Lung (tissue), 11 donors: ENCODE measurements at regions not wholly inside any gene's neighbourhood (a gene's known extent, or its start where the extent isn't known, plus 50 kb on each side); places are given as distances from the start of the nearest gene placed in this dataset.

Experiments used
- ATAC-seq: fragments of 200-7000 bp; cut with Tn5 transposase; one replicate; pipeline ENCODE4 v1.9.1; 2020; ENCODE audit warnings: moderate number of reproducible peaks; ENCODE audit not compliant: insufficient read depth, low FRiP score
- DNase-seq, 3 donors: peaks; one replicate each; pipeline ENCODE4 v3.0.0-alpha.2; 2013 to 2017
- H3K27ac ChIP-seq, 2 donors: one replicate each; pipeline ENCODE4 v1.5.1; 2013; ENCODE audit warnings: mild to moderate bottlenecking in 2 of 2, moderate library complexity in 2 of 2, control low read depth in 1 of 2, inconsistent platforms in 1 of 2, low read depth in 1 of 2, low read length in 1 of 2
- H3K27me3 ChIP-seq, 3 donors: one replicate each; pipeline ENCODE4 v1.5.1; 2013; ENCODE audit warnings: low read length in 2 of 3; ENCODE audit not compliant: control insufficient read depth in 3 of 3, insufficient read depth in 3 of 3
- H3K36me3 ChIP-seq, 4 donors: one replicate each; pipeline ENCODE4 v1.5.1; 2013; ENCODE audit warnings: low read length in 4 of 4, mild to moderate bottlenecking in 1 of 4, moderate library complexity in 1 of 4; ENCODE audit not compliant: control insufficient read depth in 4 of 4, insufficient read depth in 4 of 4
- H3K4me1 ChIP-seq, 5 donors: one replicate each; pipeline ENCODE4 v1.5.1; 2013; ENCODE audit warnings: low read length in 5 of 5, mild to moderate bottlenecking in 2 of 5, moderate library complexity in 1 of 5; ENCODE audit not compliant: control insufficient read depth in 5 of 5, insufficient read depth in 5 of 5
- H3K4me3 ChIP-seq: one replicate; pipeline ENCODE4 v1.5.1; 2013; ENCODE audit warnings: mild to moderate bottlenecking, control low read depth, moderate library complexity
- H3K9ac ChIP-seq, 2 donors: one replicate each; pipeline ENCODE4 v1.5.1; 2013; ENCODE audit warnings: low read length in 2 of 2, control low read depth in 1 of 2; ENCODE audit not compliant: insufficient read depth in 1 of 2
- H3K9me3 ChIP-seq, 4 donors: one replicate each; pipeline ENCODE4 v1.5.1; 2013; ENCODE audit warnings: low read length in 3 of 4, mild to moderate bottlenecking in 1 of 4, moderate library complexity in 1 of 4; ENCODE audit not compliant: control insufficient read depth in 4 of 4, insufficient read depth in 3 of 4
- WGBS, 2 donors: extraction: QIAGEN DNeasy Blood & Tissue Kit; methylation state at CpG; one replicate each; pipeline ENCODE4 v1.1.7; 2013; 5-methylcytosine and 5-hydroxymethylcytosine counted together
- TF ChIP-seq, protein P1 (sequence below): IDR thresholded peaks from 2 replicates; pipeline ENCODE4 v1.5.1; 2012; ENCODE audit warnings: mild to moderate bottlenecking; ENCODE audit errors: control extremely low read depth, extremely low read depth
- donor health status: control.
- donor health status: control.
- donor health status: Bipolar disorder and iron deficiency.
- donor health status: healthy.
- donor health status: DM: yes; HTN: yes; CAD: no.

DNA sequence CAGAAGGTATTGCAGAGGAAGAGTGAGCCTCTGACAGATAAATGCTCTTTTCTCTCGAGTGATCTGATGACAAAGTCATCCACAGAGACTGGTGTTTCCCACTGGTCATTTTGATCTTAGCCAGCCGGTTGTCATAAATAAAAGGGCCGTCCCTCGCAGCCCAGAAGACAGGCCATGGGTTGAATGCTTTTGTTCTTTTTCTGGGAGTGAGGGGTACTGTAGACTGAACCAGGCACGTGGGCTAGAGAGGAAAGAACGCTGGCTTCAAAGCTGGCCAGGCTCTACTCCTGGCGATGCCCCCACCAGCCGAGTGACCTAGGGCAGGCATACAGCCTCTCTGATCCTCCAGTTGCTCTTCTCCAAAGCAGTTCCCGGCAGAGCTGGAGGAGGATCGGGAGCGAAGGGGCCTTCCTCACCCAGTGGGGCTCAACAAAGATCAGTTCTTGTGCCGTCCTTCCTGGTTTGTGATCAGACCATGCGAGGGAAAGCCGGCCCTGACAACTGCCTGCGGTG, 193.5 kb downstream of the INHBB start:
- Histone ChIP-seq H3K27ac (no peak overlapping the region), H3K4me3 (no peak overlapping the region), H3K4me1 (peaks cover 0 to 14% (median 0%) of the 10 kb centered on the region in 5 donors), H3K9me3 (no peaks in the 10 kb centered on the region), H3K27me3 (no peaks in the 10 kb centered on the region), H3K9ac (no peak overlapping the region), H3K36me3 (no peaks in the 10 kb centered on the region)
- DNase-seq, result no peak
- ATAC-seq, result no peak
- TF ChIP-seq, protein P1, sequence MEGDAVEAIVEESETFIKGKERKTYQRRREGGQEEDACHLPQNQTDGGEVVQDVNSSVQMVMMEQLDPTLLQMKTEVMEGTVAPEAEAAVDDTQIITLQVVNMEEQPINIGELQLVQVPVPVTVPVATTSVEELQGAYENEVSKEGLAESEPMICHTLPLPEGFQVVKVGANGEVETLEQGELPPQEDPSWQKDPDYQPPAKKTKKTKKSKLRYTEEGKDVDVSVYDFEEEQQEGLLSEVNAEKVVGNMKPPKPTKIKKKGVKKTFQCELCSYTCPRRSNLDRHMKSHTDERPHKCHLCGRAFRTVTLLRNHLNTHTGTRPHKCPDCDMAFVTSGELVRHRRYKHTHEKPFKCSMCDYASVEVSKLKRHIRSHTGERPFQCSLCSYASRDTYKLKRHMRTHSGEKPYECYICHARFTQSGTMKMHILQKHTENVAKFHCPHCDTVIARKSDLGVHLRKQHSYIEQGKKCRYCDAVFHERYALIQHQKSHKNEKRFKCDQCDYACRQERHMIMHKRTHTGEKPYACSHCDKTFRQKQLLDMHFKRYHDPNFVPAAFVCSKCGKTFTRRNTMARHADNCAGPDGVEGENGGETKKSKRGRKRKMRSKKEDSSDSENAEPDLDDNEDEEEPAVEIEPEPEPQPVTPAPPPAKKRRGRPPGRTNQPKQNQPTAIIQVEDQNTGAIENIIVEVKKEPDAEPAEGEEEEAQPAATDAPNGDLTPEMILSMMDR, result no peak
- 82 to 89% methylated on average over 15 of the region's 15 CpGs for WGBS, 2 donors

DNA sequence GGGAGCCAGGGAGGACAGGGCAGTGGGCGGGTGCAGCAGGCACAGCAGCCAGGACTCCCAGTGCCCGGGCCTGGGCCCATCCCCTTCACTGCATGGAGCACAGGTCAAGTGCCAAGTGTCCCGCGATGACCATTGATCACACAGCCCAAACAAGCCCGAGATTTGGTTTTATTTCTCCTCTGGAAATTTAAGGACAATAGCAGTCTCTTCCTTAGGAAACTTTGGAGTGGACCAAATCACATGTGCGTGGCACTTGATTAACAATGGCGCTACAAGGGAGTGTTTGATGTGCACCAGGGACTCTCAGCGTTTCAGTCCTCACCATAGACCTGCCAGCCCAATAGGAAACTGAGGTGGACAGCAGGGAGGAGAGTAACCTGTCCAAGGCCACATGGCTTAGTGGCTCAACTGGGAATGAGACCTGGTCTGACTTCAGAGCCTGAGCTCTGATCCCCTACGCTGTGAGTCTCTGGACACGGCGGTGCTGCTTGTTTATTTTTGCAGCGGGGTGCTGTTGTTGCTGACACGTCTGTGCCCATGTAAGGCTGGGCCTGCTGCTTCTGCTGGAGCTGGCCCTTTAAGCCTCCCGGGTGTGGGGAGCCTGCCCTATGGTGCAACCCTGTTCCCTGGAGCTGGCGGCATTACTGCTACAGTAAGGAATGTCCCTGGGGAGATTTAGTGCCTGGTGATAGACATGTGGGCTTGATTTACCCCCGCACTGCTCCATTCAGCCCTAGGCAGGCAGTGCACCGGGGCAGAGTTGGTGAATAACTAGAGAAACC, 194.2 kb downstream of the INHBB start:
- Histone ChIP-seq H3K27ac (peak overlapping the region in 1 of 2 donors; percentile 20), H3K36me3 (no peaks in the 10 kb centered on the region), H3K9me3 (no peaks in the 10 kb centered on the region), H3K4me1 (peaks cover 0 to 14% (median 0%) of the 10 kb centered on the region in 5 donors), H3K9ac (no peak overlapping the region), H3K27me3 (no peaks in the 10 kb centered on the region), H3K4me3 (no peak overlapping the region)
- peak; percentile 42 to 49 (median 47) for DNase-seq
- no peak for ATAC-seq
- TF ChIP-seq, protein P1, result no peak
- WGBS, 2 donors, result 78 to 85% methylated on average over 17 of the region's 17 CpGs

DNA sequence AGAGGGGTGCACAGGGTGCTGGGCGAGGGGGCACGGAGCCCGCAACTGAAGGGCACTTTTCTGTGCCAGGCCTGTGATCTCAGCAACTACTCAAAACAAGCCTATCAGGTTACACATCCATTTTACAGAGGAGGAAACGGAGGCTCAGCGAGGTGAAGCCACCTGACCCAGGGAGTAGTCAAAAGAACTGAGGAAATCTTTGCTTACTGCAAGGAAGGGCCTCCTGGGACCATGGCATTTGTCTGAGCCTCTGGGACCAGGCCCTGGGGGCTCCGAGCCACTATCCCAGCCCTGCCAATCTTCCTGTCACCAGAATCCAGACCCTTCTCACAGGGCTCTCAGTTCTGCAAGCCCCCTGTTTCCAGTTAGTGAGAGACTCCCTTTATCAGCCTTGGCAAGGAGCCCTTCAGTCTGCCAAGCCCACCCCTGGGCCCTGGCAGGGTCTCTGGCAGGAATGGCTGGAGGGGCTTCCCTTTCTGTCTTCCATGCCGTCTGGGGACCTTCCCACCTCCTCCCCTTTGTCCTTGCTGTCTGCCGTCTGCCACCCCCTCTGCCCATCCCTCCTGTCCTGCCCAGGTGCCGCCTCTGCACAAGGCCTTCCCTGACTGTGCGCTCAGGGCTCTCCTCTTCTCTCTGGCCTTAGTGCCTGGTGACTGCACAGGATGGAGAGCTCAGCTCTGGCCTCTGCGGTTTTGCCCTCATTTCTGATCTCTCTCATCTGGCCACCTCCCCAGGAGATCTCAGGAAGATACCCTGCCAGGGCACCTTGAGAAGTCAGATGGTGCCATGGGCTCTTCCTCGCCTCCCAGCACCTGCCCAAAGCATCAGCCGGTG, 194.7 kb upstream of the GLI2 start:
- ATAC-seq, result no peak

More for the DNA sequence above, 194.7 kb upstream of the GLI2 start:
- no peak overlapping the region for H3K9ac ChIP-seq
- peak overlapping the region in 1 of 2 donors; percentile 20 for H3K27ac ChIP-seq
- H3K36me3 ChIP-seq, result no peaks in the 10 kb centered on the region
- TF ChIP-seq, protein P1, result no peak
- 82 to 93% methylated on average over 13 of the region's 13 CpGs for WGBS, 2 donors
- DNase-seq, result no peak
- no peaks in the 10 kb centered on the region for H3K9me3 ChIP-seq
- H3K4me3 ChIP-seq, result no peak overlapping the region
- peaks cover 0 to 14% (median under 1%) of the 10 kb centered on the region in 5 donors for H3K4me1 ChIP-seq
- H3K27me3 ChIP-seq, result no peaks in the 10 kb centered on the region
